ENCODE measurements at regions not wholly inside any gene's neighbourhood (a gene's known extent, or its start where the extent isn't known, plus 50 kb on each side); places are given as distances from the start of the nearest gene placed in this dataset.
A peak's percentile ranks its signal among the peaks of the same experiment; 100 is the strongest.

- Histone ChIP-seq H2AFZ (ENCODE audit: low read depth, low read length) (no peak overlapping the region), H2BK5ac (ENCODE audit: low read depth, low read length, poor library complexity, severe bottlenecking) (no peak overlapping the region), H3K4ac (ENCODE audit: low read depth in 1 of 2, low read length in 2 of 2) (no peak overlapping the region), H2BK120ac (ENCODE audit: low read depth, low read length) (no peak overlapping the region), H3K18ac (ENCODE audit: low read depth in 1 of 2, low read length in 2 of 2) (no peak overlapping the region), H3K4me2 (ENCODE audit: low read length, poor library complexity, severe bottlenecking) (no peak overlapping the region), H3K79me1 (replicated peaks; ENCODE audit: low read length, poor library complexity, severe bottlenecking) (no peaks in the 10 kb centered on the region), H2AK5ac (ENCODE audit: low read length, severe bottlenecking) (no peak overlapping the region), H4K8ac (ENCODE audit: low read length) (no peak overlapping the region), H4K91ac (ENCODE audit: low read length) (no peak overlapping the region), H3K4me1 (ENCODE audit: control insufficient read depth, insufficient read depth, low read depth, low read length) (no peaks in the 10 kb centered on the region), H3K36me3 (ENCODE audit: control insufficient read depth in 1 of 2, insufficient read depth in 2 of 2, low read depth in 1 of 2, low read length in 2 of 2) (no peaks in the 10 kb centered on the region), H3K14ac (ENCODE audit: low read length in 2 of 2) (no peak overlapping the region), H3K27ac (ENCODE audit: low read length, poor library complexity, severe bottlenecking) (no peak overlapping the region), H3K4me3 (ENCODE audit: insufficient read depth in 1 of 2, low read depth in 1 of 2, low read length in 2 of 2) (no peak overlapping the region), H3K27me3 (ENCODE audit: control insufficient read depth in 1 of 2, insufficient read depth in 1 of 2, low read length in 2 of 2) (no peaks in the 10 kb centered on the region), H2BK15ac (ENCODE audit: low read depth, poor library complexity, severe bottlenecking) (no peak overlapping the region), H3K9me3 (ENCODE audit: control insufficient read depth, low read length) (no peaks in the 10 kb centered on the region), H2BK12ac (ENCODE audit: low read length in 2 of 2) (no peak overlapping the region), H3K9ac (ENCODE audit: low read length) (no peak overlapping the region), H3K23ac (ENCODE audit: low read length in 2 of 2) (no peak overlapping the region)
- 85% methylated on average over 2 of the region's 3 CpGs for WGBS
- no peak for DNase-seq
Measured at GRCh38 chr1:115213130-115213529, 123.8 kb upstream of the TSPAN2 start.

DNA sequence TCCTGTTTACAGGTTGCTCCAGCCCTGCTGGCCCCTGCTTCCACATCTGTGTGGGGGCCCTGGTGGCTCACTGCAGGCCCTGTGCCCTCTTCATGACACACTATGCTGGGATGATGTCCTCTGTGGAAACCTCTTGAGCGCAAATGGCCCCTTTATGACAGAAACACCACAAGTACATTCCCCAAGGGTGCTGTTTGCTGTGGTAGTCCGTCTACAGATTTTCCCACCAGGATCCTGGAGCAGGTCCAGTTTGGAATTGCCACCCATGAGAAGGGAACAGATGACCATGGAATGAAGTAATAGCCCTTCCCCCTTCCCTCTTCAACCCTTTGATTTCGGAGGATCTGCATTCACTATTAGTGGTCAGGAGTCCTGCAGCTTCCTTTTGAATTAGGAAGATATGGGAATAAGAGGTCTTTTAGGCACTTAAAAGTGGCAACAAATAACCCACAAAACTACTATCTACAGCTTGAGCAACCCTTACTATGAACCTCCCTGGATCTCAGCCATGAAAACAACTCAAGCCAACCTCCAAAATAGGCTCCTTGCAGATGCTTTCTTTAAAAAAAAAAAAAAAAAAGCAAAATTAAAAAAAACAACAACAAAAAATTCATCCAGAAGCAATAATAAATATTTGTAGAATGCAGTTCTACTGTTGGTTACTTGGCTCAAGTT is 121.9 kb upstream of the TSPAN2 start:
- Histone ChIP-seq H3K27me3 (ENCODE audit: control insufficient read depth in 1 of 2, insufficient read depth in 1 of 2, low read length in 2 of 2) (no peaks in the 10 kb centered on the region), H3K23ac (ENCODE audit: low read length in 2 of 2) (no peak overlapping the region), H3K79me1 (replicated peaks; ENCODE audit: low read length, poor library complexity, severe bottlenecking) (no peaks in the 10 kb centered on the region), H2BK12ac (ENCODE audit: low read length in 2 of 2) (no peak overlapping the region), H3K27ac (ENCODE audit: low read length, poor library complexity, severe bottlenecking) (no peak overlapping the region), H3K4me1 (ENCODE audit: control insufficient read depth, insufficient read depth, low read depth, low read length) (no peaks in the 10 kb centered on the region), H2BK5ac (ENCODE audit: low read depth, low read length, poor library complexity, severe bottlenecking) (no peak overlapping the region), H2BK15ac (ENCODE audit: low read depth, poor library complexity, severe bottlenecking) (no peak overlapping the region), H4K91ac (ENCODE audit: low read length) (no peak overlapping the region), H3K9ac (ENCODE audit: low read length) (no peak overlapping the region), H4K8ac (ENCODE audit: low read length) (no peak overlapping the region), H2AK5ac (ENCODE audit: low read length, severe bottlenecking) (no peak overlapping the region), H3K4me3 (ENCODE audit: insufficient read depth in 1 of 2, low read depth in 1 of 2, low read length in 2 of 2) (no peak overlapping the region), H3K14ac (ENCODE audit: low read length in 2 of 2) (no peak overlapping the region), H3K4me2 (ENCODE audit: low read length, poor library complexity, severe bottlenecking) (no peak overlapping the region), H3K36me3 (ENCODE audit: control insufficient read depth in 1 of 2, insufficient read depth in 2 of 2, low read depth in 1 of 2, low read length in 2 of 2) (no peaks in the 10 kb centered on the region), H3K9me3 (ENCODE audit: control insufficient read depth, low read length) (no peaks in the 10 kb centered on the region), H3K18ac (ENCODE audit: low read depth in 1 of 2, low read length in 2 of 2) (no peak overlapping the region), H2AFZ (ENCODE audit: low read depth, low read length) (no peak overlapping the region), H3K4ac (ENCODE audit: low read depth in 1 of 2, low read length in 2 of 2) (no peak overlapping the region), H2BK120ac (ENCODE audit: low read depth, low read length) (no peak overlapping the region)
- 76% methylated on average over 2 of the region's 3 CpGs for WGBS
- no peak for DNase-seq

DNA sequence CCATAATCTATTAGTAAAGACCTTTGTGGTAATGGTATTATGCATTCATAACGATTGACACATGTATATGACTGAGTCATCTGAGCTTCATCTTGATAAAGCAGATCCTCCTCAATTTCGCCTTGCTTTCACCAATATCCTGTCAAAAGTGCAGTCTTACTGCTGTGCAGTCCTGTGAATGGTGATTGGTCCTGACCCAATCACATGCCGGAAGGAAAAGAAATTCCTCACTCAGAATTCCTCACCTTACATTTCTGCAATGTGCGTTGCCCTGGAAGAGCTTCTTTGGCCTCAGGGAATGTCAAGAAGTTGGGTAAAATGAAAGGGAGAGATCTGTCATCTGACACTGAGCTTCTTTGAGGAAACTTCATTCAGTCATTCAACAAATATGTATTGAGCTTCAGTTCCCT is 121.0 kb upstream of the TSPAN2 start:
- H3K4me2 ChIP-seq (ENCODE audit: low read length, poor library complexity, severe bottlenecking): no peak overlapping the region
- H3K4me1 ChIP-seq (ENCODE audit: control insufficient read depth, insufficient read depth, low read depth, low read length): no peaks in the 10 kb centered on the region
- no peak overlapping the region for H3K4me3 ChIP-seq (ENCODE audit: insufficient read depth in 1 of 2, low read depth in 1 of 2, low read length in 2 of 2)
- no peak overlapping the region for H3K23ac ChIP-seq (ENCODE audit: low read length in 2 of 2)
- no peak overlapping the region for H2BK5ac ChIP-seq (ENCODE audit: low read depth, low read length, poor library complexity, severe bottlenecking)
- no peak overlapping the region for H3K9ac ChIP-seq (ENCODE audit: low read length)
- H3K18ac ChIP-seq (ENCODE audit: low read depth in 1 of 2, low read length in 2 of 2): peak overlapping the region in 1 of 2 experiments; percentile 30
- no peak overlapping the region for H2BK120ac ChIP-seq (ENCODE audit: low read depth, low read length)
- H3K27me3 ChIP-seq (ENCODE audit: control insufficient read depth in 1 of 2, insufficient read depth in 1 of 2, low read length in 2 of 2): no peaks in the 10 kb centered on the region
- no peak overlapping the region for H2AFZ ChIP-seq (ENCODE audit: low read depth, low read length)
- H3K14ac ChIP-seq (ENCODE audit: low read length in 2 of 2): no peak overlapping the region
- H2BK12ac ChIP-seq (ENCODE audit: low read length in 2 of 2): no peak overlapping the region
- H3K9me3 ChIP-seq (ENCODE audit: control insufficient read depth, low read length): no peaks in the 10 kb centered on the region
- no peak overlapping the region for H2AK5ac ChIP-seq (ENCODE audit: low read length, severe bottlenecking)
- H2BK15ac ChIP-seq (ENCODE audit: low read depth, poor library complexity, severe bottlenecking): no peak overlapping the region
- peak; percentile 3 for DNase-seq
- no peak overlapping the region for H3K27ac ChIP-seq (ENCODE audit: low read length, poor library complexity, severe bottlenecking)
- H4K8ac ChIP-seq (ENCODE audit: low read length): no peak overlapping the region
- no peak overlapping the region for H3K4ac ChIP-seq (ENCODE audit: low read depth in 1 of 2, low read length in 2 of 2)
- 66% methylated on average over 2 of the region's 4 CpGs for WGBS
- no peaks in the 10 kb centered on the region for H3K79me1 ChIP-seq (replicated peaks; ENCODE audit: low read length, poor library complexity, severe bottlenecking)
- no peaks in the 10 kb centered on the region for H3K36me3 ChIP-seq (ENCODE audit: control insufficient read depth in 1 of 2, insufficient read depth in 2 of 2, low read depth in 1 of 2, low read length in 2 of 2)
- no peak overlapping the region for H4K91ac ChIP-seq (ENCODE audit: low read length)

DNA sequence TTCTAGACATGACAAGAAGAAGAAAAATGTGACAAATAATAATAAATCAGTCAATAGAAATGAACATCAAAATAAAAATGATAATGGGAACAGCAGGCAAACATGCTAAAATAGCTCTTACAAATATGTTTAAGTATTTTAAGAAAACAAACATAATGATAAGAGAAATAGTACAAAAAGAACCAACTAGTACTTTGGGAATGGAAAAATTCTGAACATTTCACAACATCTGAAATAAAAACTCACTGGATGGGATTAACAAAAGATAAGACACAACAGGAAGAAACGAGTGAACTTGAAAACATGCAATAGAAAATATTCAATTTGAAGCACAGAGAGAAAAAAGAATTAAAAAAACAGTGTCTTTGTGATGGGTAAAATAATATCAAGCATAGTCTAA is 115.2 kb upstream of the TSPAN2 start:
- no peak overlapping the region for H3K27ac ChIP-seq (ENCODE audit: low read length, poor library complexity, severe bottlenecking)
- no peak overlapping the region for H3K18ac ChIP-seq (ENCODE audit: low read depth in 1 of 2, low read length in 2 of 2)
- H3K9ac ChIP-seq (ENCODE audit: low read length): no peak overlapping the region
- H3K23ac ChIP-seq (ENCODE audit: low read length in 2 of 2): no peak overlapping the region
- no peak overlapping the region for H2AK5ac ChIP-seq (ENCODE audit: low read length, severe bottlenecking)
- no peaks in the 10 kb centered on the region for H3K79me1 ChIP-seq (replicated peaks; ENCODE audit: low read length, poor library complexity, severe bottlenecking)
- H3K4me1 ChIP-seq (ENCODE audit: control insufficient read depth, insufficient read depth, low read depth, low read length): no peaks in the 10 kb centered on the region
- H3K27me3 ChIP-seq (ENCODE audit: control insufficient read depth in 1 of 2, insufficient read depth in 1 of 2, low read length in 2 of 2): no peaks in the 10 kb centered on the region
- no peak overlapping the region for H2BK120ac ChIP-seq (ENCODE audit: low read depth, low read length)
- no peak overlapping the region for H2AFZ ChIP-seq (ENCODE audit: low read depth, low read length)
- no peak overlapping the region for H3K4ac ChIP-seq (ENCODE audit: low read depth in 1 of 2, low read length in 2 of 2)
- no CpG with 5 or more reads among the region's 1 CpG for WGBS
- no peak overlapping the region for H3K14ac ChIP-seq (ENCODE audit: low read length in 2 of 2)
- H2BK5ac ChIP-seq (ENCODE audit: low read depth, low read length, poor library complexity, severe bottlenecking): no peak overlapping the region
- DNase-seq: no peak
- no peak overlapping the region for H4K91ac ChIP-seq (ENCODE audit: low read length)
- H2BK12ac ChIP-seq (ENCODE audit: low read length in 2 of 2): no peak overlapping the region
- no peak overlapping the region for H4K8ac ChIP-seq (ENCODE audit: low read length)
- H3K4me3 ChIP-seq (ENCODE audit: insufficient read depth in 1 of 2, low read depth in 1 of 2, low read length in 2 of 2): no peak overlapping the region
- H2BK15ac ChIP-seq (ENCODE audit: low read depth, poor library complexity, severe bottlenecking): no peak overlapping the region
- H3K4me2 ChIP-seq (ENCODE audit: low read length, poor library complexity, severe bottlenecking): no peak overlapping the region
- H3K9me3 ChIP-seq (ENCODE audit: control insufficient read depth, low read length): peaks cover 36% of the 10 kb centered on the region
- H3K36me3 ChIP-seq (ENCODE audit: control insufficient read depth in 1 of 2, insufficient read depth in 2 of 2, low read depth in 1 of 2, low read length in 2 of 2): no peaks in the 10 kb centered on the region

Measured in mesenchymal stem cell (in vitro differentiated cells and primary cell).